ENCODE measurements at regions not wholly inside any gene's neighbourhood (a gene's known extent, or its start where the extent isn't known, plus 50 kb on each side); places are given as distances from the start of the nearest gene placed in this dataset.

DNA sequence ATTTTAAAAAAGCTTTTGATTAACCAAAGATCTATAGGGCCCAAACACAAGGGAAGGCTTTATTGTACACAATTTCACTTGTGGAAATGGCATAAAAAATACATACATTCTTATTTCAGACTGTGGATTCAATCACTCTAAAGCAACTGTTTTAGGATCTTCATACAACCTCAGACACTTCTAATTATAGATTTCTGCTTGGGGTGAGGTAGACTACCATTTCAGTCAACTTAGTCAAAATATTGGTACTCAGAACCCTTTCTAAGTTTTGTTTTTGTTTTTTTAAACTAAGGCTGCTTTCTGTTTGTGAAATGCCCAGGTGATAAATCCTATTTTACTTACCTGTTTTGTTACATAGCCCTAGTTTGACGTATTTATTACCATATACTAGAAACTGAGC is 284.5 kb upstream of the RASA1 start:
- intact Hi-C loops (cut with DNase I), result no loop called here
- Histone ChIP-seq H3K27ac (no peak overlapping the region), H3K9me3 (no peaks in the 10 kb centered on the region), H3K27me3 (no peaks in the 10 kb centered on the region), H3K4me1 (peaks cover 0 to 23% (median 0%) of the 10 kb centered on the region in 9 donors), H3K4me3 (no peak overlapping the region), H3K36me3 (no peaks in the 10 kb centered on the region)
- ATAC-seq (no peak), DNase-seq (no peak)
- 74 to 84% methylated on average over 1 of the region's 1 CpG for WGBS, 2 donors
- TF ChIP-seq, protein P1, sequence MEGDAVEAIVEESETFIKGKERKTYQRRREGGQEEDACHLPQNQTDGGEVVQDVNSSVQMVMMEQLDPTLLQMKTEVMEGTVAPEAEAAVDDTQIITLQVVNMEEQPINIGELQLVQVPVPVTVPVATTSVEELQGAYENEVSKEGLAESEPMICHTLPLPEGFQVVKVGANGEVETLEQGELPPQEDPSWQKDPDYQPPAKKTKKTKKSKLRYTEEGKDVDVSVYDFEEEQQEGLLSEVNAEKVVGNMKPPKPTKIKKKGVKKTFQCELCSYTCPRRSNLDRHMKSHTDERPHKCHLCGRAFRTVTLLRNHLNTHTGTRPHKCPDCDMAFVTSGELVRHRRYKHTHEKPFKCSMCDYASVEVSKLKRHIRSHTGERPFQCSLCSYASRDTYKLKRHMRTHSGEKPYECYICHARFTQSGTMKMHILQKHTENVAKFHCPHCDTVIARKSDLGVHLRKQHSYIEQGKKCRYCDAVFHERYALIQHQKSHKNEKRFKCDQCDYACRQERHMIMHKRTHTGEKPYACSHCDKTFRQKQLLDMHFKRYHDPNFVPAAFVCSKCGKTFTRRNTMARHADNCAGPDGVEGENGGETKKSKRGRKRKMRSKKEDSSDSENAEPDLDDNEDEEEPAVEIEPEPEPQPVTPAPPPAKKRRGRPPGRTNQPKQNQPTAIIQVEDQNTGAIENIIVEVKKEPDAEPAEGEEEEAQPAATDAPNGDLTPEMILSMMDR (IDR thresholded peaks at IDR 0.05), result no peak

- Histone ChIP-seq H3K4me1 (no peaks in the 10 kb centered on the region), H3K27ac (no peak overlapping the region), H3K4me3 (no peak overlapping the region), H3K9me3 (no peaks in the 10 kb centered on the region), H3K27me3 (no peaks in the 10 kb centered on the region), H3K36me3 (no peaks in the 10 kb centered on the region)
- no peak for ATAC-seq
- intact Hi-C loops (cut with DNase I), result no loop called here
- TF ChIP-seq, protein P1 (IDR thresholded peaks at IDR 0.05), result no peak
- DNase-seq, result no peak
- 90 to 94% methylated on average over 3 of the region's 3 CpGs for WGBS, 2 donors
Measured at GRCh38 chr5:86986837-86987236, 280.8 kb upstream of the RASA1 start.

DNA sequence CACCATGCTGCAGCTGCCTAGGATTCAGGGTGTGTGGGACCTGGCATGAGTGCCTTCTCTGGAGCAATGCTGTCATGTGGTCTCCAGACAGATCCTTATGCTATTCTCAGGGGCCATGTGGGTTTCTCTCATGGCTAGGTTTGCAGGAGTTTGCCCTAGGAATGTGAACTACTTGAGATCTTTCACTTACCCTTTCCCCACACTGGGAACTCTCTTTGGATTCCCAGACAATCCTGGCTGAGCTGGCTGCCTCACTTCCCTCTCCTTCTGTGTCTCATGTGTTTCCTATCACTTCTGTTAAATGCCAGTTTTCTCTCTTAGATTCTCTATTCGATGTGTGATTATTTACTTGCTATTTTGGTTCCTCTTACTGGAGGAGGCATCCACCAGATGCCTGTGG is 270.2 kb upstream of the RASA1 start:
- no peak for DNase-seq
- Histone ChIP-seq H3K9me3 (peaks cover 0 to 21% (median 0%) of the 10 kb centered on the region in 11 donors), H3K36me3 (no peaks in the 10 kb centered on the region), H3K4me1 (peaks cover 0 to 6% (median 0%) of the 10 kb centered on the region in 9 donors), H3K27ac (no peak overlapping the region), H3K27me3 (no peaks in the 10 kb centered on the region), H3K4me3 (no peak overlapping the region)
- TF ChIP-seq, protein P1 (IDR thresholded peaks at IDR 0.05), result no peak
- ATAC-seq, result no peak
- intact Hi-C loops (cut with DNase I), result no loop called here
- WGBS, 2 donors, result 56 to 66% methylated on average over 1 of the region's 1 CpG

DNA sequence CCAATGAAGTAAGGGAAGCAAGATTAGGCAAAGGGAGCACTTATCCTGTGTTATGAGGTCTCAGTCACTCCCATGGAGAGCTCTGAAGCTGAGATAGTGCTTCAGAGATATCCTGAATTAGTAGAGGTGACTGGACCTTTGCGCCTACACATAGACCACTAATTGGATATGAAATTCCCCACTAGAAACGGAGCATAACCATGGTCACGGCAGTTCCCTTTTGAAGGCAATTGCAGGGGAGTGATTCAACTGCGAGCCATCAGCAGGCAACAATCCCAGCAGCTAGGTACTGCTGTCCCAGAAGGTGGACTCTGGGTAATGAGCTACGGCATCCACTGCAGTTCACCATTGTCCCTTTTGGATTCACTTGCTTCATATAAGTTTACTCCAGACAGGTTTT is 267.7 kb upstream of the RASA1 start:
- Histone ChIP-seq H3K36me3 (no peaks in the 10 kb centered on the region), H3K4me3 (no peak overlapping the region), H3K27me3 (no peaks in the 10 kb centered on the region), H3K4me1 (peaks cover 0 to 13% (median 0%) of the 10 kb centered on the region in 9 donors), H3K9me3 (peaks cover 0 to 14% (median 0%) of the 10 kb centered on the region in 11 donors), H3K27ac (no peak overlapping the region)
- no peak for ATAC-seq
- TF ChIP-seq, protein P1 (IDR thresholded peaks at IDR 0.05), result no peak
- 89 to 90% methylated on average over 5 of the region's 5 CpGs for WGBS, 2 donors
- no peak for DNase-seq
- intact Hi-C loops (cut with DNase I), result no loop called here

Measured in heart right ventricle (tissue), 16 donors.